Ascending aorta (tissue), 2 donors: ENCODE measurements at regions not wholly inside any gene's neighbourhood (a gene's known extent, or its start where the extent isn't known, plus 50 kb on each side); places are given as distances from the start of the nearest gene placed in this dataset.

ENCODE experiments used
- DNase-seq, 2 donors: peaks; one replicate each; pipeline ENCODE4 v3.0.0-alpha.2; 2019; ENCODE audit warnings: low spot score in 2 of 2
- H3K27ac ChIP-seq, 2 donors: fragments of 200-600 bp; sonication (generic); one replicate each; pipeline ENCODE4 v1.5.1; 2016 to 2017; ENCODE audit warnings: mild to moderate bottlenecking in 1 of 2
- H3K27me3 ChIP-seq: fragments of 200-600 bp; sonication (generic); one replicate; pipeline ENCODE4 v1.5.1; 2017
- H3K36me3 ChIP-seq, 2 donors: fragments of 200-600 bp; sonication (generic); one replicate each; pipeline ENCODE4 v1.5.1; 2016
- H3K4me1 ChIP-seq, 2 donors: fragments of 200-600 bp; sonication (generic); one replicate each; pipeline ENCODE4 v1.5.1; 2016 to 2017; ENCODE audit warnings: mild to moderate bottlenecking in 1 of 2
- H3K4me3 ChIP-seq, 2 donors: fragments of 200-600 bp; sonication (generic); one replicate each; pipeline ENCODE4 v1.5.1; 2016 to 2017; ENCODE audit warnings: mild to moderate bottlenecking in 1 of 2
- H3K9me3 ChIP-seq, 2 donors: fragments of 200-600 bp; sonication (generic); one replicate each; pipeline ENCODE4 v1.5.1; 2016
- intact Hi-C: fragments of 100-400 bp; cut with DNase I; formaldehyde crosslinking; loops from one replicate; pipeline ENCODE4 v1.15.1; 2023
- TF ChIP-seq, protein P1 (sequence below), 3 experiments: fragments of 200-600 bp in 2 of 3; fragments of 450-650 bp in 1 of 3; sonication (generic) in 2 of 3; IDR thresholded peaks; one replicate each; pipeline ENCODE4 v1.5.1; 2016 to 2019; ENCODE audit warnings: antibody characterized with exemption in 3 of 3, mild to moderate bottlenecking in 1 of 3, moderate library complexity in 1 of 3

DNA sequence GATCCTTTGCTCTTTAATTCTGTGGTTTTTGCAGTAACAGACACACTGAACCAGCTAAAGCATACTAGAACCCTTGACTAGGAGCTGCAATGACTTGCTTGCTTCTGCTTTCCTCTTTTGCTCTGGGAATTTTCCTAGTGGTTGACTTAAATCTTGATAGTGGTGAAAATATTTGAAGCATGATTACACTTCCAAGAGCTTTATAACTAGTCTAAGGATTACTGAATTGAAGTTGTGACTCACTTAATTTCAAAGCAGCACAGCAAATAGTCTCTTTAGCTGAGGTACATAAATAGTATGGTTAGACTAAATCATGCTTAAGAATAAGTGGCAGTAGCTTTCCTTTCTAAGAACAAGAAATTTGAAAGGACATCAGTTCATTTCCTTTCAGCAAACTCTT is 513.5 kb upstream of the GBE1 start:
- H3K27me3 ChIP-seq = no peaks in the 10 kb centered on the region
- H3K27ac ChIP-seq = no peak overlapping the region
- H3K36me3 ChIP-seq = no peaks in the 10 kb centered on the region
- no peaks in the 10 kb centered on the region for H3K4me1 ChIP-seq
- no peak for DNase-seq
- intact Hi-C loops = no loop called here
- no peaks in the 10 kb centered on the region for H3K9me3 ChIP-seq
- TF ChIP-seq, protein P1, sequence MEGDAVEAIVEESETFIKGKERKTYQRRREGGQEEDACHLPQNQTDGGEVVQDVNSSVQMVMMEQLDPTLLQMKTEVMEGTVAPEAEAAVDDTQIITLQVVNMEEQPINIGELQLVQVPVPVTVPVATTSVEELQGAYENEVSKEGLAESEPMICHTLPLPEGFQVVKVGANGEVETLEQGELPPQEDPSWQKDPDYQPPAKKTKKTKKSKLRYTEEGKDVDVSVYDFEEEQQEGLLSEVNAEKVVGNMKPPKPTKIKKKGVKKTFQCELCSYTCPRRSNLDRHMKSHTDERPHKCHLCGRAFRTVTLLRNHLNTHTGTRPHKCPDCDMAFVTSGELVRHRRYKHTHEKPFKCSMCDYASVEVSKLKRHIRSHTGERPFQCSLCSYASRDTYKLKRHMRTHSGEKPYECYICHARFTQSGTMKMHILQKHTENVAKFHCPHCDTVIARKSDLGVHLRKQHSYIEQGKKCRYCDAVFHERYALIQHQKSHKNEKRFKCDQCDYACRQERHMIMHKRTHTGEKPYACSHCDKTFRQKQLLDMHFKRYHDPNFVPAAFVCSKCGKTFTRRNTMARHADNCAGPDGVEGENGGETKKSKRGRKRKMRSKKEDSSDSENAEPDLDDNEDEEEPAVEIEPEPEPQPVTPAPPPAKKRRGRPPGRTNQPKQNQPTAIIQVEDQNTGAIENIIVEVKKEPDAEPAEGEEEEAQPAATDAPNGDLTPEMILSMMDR (IDR thresholded peaks at IDR 0.05) = no peak
- H3K4me3 ChIP-seq = no peak overlapping the region

- Histone ChIP-seq H3K4me1 (no peaks in the 10 kb centered on the region), H3K27ac (no peak overlapping the region), H3K4me3 (no peak overlapping the region), H3K9me3 (no peaks in the 10 kb centered on the region), H3K27me3 (no peaks in the 10 kb centered on the region), H3K36me3 (no peaks in the 10 kb centered on the region)
- no peak for DNase-seq
- intact Hi-C loops = no loop called here
- TF ChIP-seq, protein P1 (IDR thresholded peaks at IDR 0.05) = no peak
Observed at GRCh38 chr3:82265747-82266146, 504.3 kb upstream of the GBE1 start.

DNA sequence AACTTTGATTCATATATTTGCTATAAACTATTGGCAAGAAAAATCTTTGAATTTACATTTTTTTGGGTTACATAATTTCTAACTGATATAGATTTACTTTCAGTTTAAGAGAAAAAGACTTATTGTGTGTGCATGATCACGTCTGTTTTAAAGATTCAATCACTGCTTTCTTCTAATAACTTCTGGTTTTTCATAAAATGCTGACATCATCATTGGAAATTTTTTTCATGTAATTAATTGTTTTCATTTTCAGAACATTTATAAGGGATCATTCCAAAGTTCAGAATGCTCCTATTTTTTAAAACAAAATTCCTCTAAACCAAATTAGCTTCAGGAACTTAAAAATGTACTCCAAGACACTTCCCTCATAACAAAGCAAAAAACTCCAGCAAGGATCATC is 500.7 kb upstream of the GBE1 start:
- Histone ChIP-seq H3K9me3 (no peaks in the 10 kb centered on the region), H3K36me3 (no peaks in the 10 kb centered on the region), H3K27me3 (no peaks in the 10 kb centered on the region), H3K4me1 (no peaks in the 10 kb centered on the region), H3K4me3 (no peak overlapping the region), H3K27ac (no peak overlapping the region)
- TF ChIP-seq, protein P1 (IDR thresholded peaks at IDR 0.05) = no peak
- intact Hi-C loops = no loop called here
- DNase-seq = no peak

DNA sequence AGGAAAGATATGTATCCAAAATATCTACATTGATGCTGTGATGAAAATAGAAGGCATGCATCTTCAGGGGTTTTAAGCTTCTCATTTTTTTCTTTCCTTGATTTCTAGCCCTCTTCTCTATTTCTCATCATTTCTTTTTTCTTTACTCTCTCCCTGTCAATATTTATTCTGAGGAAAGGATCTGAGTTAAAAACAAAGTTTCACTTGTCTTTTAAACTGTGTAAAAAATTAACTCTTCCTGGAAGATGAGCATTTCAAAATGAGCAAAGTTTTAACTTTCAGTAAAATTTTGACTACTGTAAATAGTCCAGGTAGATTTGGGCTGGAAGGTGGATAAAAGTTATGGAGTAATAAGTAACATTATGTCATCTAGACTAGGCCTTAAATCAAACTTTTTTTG is 500.2 kb upstream of the GBE1 start:
- Histone ChIP-seq H3K36me3 (no peaks in the 10 kb centered on the region), H3K4me3 (no peak overlapping the region), H3K9me3 (no peaks in the 10 kb centered on the region), H3K27ac (no peak overlapping the region), H3K27me3 (no peaks in the 10 kb centered on the region), H3K4me1 (no peaks in the 10 kb centered on the region)
- no peak for DNase-seq
- TF ChIP-seq, protein P1 (IDR thresholded peaks at IDR 0.05) = no peak
- intact Hi-C loops = no loop called here

- H3K36me3 ChIP-seq = no peaks in the 10 kb centered on the region
- no peaks in the 10 kb centered on the region for H3K9me3 ChIP-seq
- H3K27me3 ChIP-seq = no peaks in the 10 kb centered on the region
- H3K4me1 ChIP-seq = no peaks in the 10 kb centered on the region
- H3K27ac ChIP-seq = no peak overlapping the region
- TF ChIP-seq, protein P1 (IDR thresholded peaks at IDR 0.05) = no peak
- intact Hi-C loops = no loop called here
- H3K4me3 ChIP-seq = no peak overlapping the region
- DNase-seq = no peak
Observed at GRCh38 chr3:82261013-82261412, 499.6 kb upstream of the GBE1 start.

DNA sequence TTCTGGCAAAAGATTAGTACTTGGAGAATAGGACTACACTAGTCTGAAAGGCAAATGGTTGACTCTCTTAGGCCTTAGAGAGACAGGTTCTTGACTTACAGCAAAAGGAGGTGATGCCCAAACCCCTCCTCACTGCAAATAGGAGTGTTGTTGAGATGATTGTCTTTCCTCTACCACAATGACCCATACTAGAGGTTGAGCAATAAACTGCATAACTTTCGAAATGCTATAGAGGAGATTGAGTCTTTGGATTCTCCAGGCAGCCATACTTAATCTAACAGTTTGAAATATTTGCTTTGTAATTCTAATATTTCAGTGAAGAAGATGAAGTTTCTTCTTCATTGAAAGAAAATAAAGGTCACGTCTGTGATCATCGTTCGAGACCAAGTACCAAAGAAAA is 498.5 kb upstream of the GBE1 start:
- DNase-seq = no peak
- intact Hi-C loops = no loop called here
- Histone ChIP-seq H3K36me3 (no peaks in the 10 kb centered on the region), H3K27me3 (no peaks in the 10 kb centered on the region), H3K4me1 (no peaks in the 10 kb centered on the region), H3K4me3 (no peak overlapping the region), H3K27ac (no peak overlapping the region), H3K9me3 (no peaks in the 10 kb centered on the region)
- TF ChIP-seq, protein P1 (IDR thresholded peaks at IDR 0.05) = no peak
